H7 (cell line): ENCODE measurements at regions not wholly inside any gene's neighbourhood (a gene's known extent, or its start where the extent isn't known, plus 50 kb on each side); places are given as distances from the start of the nearest gene placed in this dataset.
"Not testable (repeated sequence)": the region's sequence is repeated elsewhere in the genome, so short reads cannot be mapped to it uniquely, and the experiment has no call there.

Source experiments
- DNase-seq: peaks from one replicate; pipeline ENCODE4 v3.0.0; 2012
- H3K27me3 ChIP-seq: 2 replicates; pipeline ENCODE4 v1.6.0; 2011; ENCODE audit warnings: mild to moderate bottlenecking, low read length; ENCODE audit not compliant: control insufficient read depth, insufficient read depth
- H3K36me3 ChIP-seq: replicated peaks from 2 replicates; pipeline ENCODE4 v1.5.1; 2011; ENCODE audit warnings: low read length; ENCODE audit not compliant: control insufficient read depth, insufficient read depth
- H3K4me3 ChIP-seq: 2 replicates; pipeline ENCODE4 v1.5.1; 2011; ENCODE audit warnings: low read depth, mild to moderate bottlenecking, control low read depth, low read length, moderate library complexity; ENCODE audit not compliant: insufficient read depth

- Histone ChIP-seq H3K27me3 (no peaks in the 10 kb centered on the region), H3K36me3 (no peaks in the 10 kb centered on the region), H3K4me3 (no peak overlapping the region)
- no peak for DNase-seq
These were observed 160.8 kb downstream of the CEMIP2 start for GRCh38 chr9:71607461-71607881.

GRCh38 chr9:71604197-71605063 is 163.9 kb downstream of the CEMIP2 start:
- DNase-seq = peak; percentile 46
- H3K4me3 ChIP-seq = no peak overlapping the region
- H3K27me3 ChIP-seq = no peaks in the 10 kb centered on the region

DNA sequence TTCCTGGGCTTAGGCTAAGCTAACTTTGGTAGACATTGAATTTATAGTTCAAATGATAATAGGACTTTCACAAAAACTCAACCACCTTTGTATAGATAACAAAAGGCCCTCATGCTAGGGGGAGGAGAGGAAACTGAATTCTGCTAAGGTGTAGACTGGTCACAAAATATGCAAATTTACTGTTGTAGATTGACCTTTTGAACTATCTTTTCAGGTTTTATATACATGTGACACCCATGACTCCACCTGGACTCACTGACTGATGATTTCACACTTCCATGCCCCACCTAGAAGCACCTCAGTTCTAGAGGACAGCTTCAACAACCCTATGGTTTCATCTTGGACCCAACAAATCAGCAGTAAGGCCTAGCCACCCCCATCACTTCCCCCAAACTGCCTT is 165.7 kb downstream of the CEMIP2 start:
- Histone ChIP-seq H3K4me3 (no peak overlapping the region), H3K36me3 (no peaks in the 10 kb centered on the region), H3K27me3 (no peaks in the 10 kb centered on the region)
- DNase-seq = no peak

More at GRCh38 chr9:71604197-71605063, 163.9 kb downstream of the CEMIP2 start:
- no peaks in the 10 kb centered on the region for H3K36me3 ChIP-seq

DNA sequence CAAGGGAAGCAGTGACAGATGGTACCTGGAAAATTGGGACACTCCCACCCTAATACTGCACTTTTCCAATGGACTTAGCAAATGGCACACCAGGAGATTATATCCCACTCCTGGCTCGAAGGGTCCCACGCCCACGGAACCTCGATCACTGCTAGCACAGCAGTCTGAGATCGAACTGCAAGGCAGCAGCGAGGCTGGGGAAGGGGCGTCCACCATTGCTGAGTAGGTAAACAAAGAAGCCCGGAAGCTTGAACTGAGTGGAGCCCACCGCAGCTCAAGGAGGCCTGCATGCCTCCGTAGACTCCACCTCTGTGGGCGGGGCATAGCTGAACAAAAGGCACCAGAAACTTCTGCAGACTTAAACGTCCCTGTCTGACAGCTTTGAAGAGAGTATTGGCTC is 172.6 kb downstream of the CEMIP2 start:
- not testable (repeated sequence) for H3K36me3 ChIP-seq, H3K27me3 ChIP-seq, H3K4me3 ChIP-seq, DNase-seq

DNA sequence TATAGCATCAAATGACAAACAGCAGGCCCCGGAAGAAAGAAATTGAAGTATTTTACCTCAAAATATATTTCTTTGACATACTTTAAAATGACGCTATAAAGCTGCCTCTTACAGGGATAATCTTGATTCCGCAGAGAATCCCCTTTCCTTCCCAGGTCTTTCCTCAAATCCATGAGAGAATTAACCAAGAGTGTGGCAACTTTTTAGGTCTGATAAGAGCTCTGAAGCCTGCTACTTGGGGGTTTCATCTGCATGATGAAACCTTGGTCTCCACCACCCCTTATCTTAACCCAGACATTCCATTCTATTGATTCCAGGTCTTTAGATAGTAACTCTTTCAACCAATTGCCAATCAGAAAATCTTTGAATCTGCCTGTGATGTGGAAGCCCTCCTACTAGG is 173.8 kb downstream of the CEMIP2 start:
- Histone ChIP-seq H3K36me3 (no peaks in the 10 kb centered on the region), H3K4me3 (no peak overlapping the region), H3K27me3 (no peaks in the 10 kb centered on the region)
- DNase-seq = no peak

DNA sequence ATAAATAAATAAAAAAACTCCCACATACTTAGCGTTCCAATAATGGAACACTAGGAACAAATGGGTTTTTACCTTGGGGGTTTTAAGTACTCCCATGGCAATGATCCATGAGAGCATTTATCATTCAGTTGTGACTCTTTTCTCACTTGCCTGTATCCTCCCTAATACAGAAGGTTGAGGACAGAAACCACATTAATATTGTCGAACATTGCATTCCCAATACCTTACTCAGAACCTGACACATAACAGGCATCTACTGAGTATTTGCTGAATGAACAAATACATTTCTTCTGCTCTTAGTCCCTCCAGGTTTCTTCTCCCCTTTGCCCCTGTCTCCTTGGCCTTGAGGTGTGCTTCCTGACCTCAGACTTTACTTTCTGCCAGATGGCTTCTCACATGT is 175.9 kb downstream of the CEMIP2 start:
- Histone ChIP-seq H3K27me3 (no peaks in the 10 kb centered on the region), H3K4me3 (no peak overlapping the region), H3K36me3 (no peaks in the 10 kb centered on the region)
- DNase-seq = no peak

- no peak for DNase-seq
- Histone ChIP-seq H3K4me3 (no peak overlapping the region), H3K36me3 (no peaks in the 10 kb centered on the region), H3K27me3 (no peaks in the 10 kb centered on the region)
These were observed 178.0 kb downstream of the CEMIP2 start for GRCh38 chr9:71590362-71590761.

- Histone ChIP-seq H3K36me3 (no peaks in the 10 kb centered on the region), H3K4me3 (no peak overlapping the region), H3K27me3 (no peaks in the 10 kb centered on the region)
- DNase-seq = no peak
These were observed 178.7 kb downstream of the CEMIP2 start for GRCh38 chr9:71589612-71590011.

GRCh38 chr9:71587576-71588362 is 180.5 kb downstream of the CEMIP2 start:
- no peak for DNase-seq
- H3K4me3 ChIP-seq = no peak overlapping the region
- H3K27me3 ChIP-seq = no peaks in the 10 kb centered on the region
- H3K36me3 ChIP-seq = no peaks in the 10 kb centered on the region

- no peaks in the 10 kb centered on the region for H3K27me3 ChIP-seq
- no peak overlapping the region for H3K4me3 ChIP-seq
- no peak for DNase-seq
- H3K36me3 ChIP-seq = no peaks in the 10 kb centered on the region
These were observed 184.5 kb downstream of the CEMIP2 start for GRCh38 chr9:71583792-71584191.

DNA sequence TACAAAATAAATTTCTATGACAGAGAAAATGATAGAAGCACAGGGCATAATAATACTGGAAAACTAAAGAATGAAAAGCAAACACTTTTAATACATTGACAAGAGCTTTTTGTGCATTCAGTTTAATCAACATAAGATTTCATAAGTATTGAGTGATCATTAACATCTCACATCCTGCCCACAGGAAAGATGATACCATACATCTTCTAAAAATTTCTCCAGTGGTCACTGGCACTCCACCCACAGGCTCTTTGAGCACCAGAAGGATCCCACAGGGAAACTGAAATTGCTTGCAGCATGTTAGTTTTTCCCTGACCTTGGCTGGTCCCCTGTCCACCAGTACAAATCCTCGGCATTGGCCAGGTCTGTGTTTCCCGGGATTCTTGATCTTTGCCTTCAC is 186.0 kb downstream of the CEMIP2 start:
- no peak for DNase-seq

GRCh38 chr9:71581101-71581500 is 187.2 kb downstream of the CEMIP2 start:
- Histone ChIP-seq H3K36me3 (no peaks in the 10 kb centered on the region), H3K27me3 (no peaks in the 10 kb centered on the region), H3K4me3 (no peak overlapping the region)
- DNase-seq = no peak

More for the DNA sequence above, 186.0 kb downstream of the CEMIP2 start:
- no peaks in the 10 kb centered on the region for H3K27me3 ChIP-seq
- no peak overlapping the region for H3K4me3 ChIP-seq
- no peaks in the 10 kb centered on the region for H3K36me3 ChIP-seq

DNA sequence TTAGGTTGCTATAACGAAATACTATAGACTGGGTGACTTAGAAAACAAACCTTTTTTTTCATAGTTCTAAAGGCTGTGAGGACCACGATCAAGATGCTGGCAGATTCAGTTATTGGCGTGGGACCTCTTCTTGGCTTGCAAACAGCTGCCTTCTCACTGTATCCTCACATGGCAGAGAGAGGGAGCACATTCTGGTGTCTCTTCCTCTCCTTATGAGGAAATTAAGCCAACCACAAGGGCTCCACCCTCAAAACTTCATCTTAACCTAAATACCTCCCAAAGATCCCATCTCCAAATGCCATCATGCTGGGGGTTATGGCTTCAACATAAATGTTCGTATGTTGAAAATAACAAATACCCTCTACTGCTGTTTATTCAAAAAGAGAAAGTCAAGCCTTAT is 197.1 kb downstream of the CEMIP2 start:
- Histone ChIP-seq H3K36me3 (no peaks in the 10 kb centered on the region), H3K4me3 (no peak overlapping the region), H3K27me3 (no peaks in the 10 kb centered on the region)
- DNase-seq = no peak

GRCh38 chr9:71567890-71568289 is 200.4 kb downstream of the CEMIP2 start:
- Histone ChIP-seq H3K4me3 (no peak overlapping the region), H3K27me3 (no peaks in the 10 kb centered on the region), H3K36me3 (no peaks in the 10 kb centered on the region)
- no peak for DNase-seq

DNA sequence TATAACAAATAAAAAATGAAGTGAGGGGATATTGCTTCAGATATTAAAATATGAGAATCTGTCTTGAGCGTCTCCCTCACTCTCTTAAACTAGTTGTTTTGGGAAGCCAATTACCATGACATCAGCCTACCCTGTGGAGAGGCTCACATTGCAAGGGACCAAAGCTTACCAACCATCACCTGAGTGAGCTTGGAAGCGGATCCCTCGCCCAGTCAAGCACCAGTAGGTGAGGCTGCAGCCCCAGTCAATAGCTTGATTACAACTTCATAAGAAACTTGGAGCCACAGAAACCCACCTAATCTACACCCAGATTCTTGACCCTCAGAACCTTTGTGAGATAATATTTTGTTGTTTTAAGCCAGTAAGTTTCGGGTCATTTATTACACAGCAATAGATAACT is 206.2 kb downstream of the CEMIP2 start:
- no peaks in the 10 kb centered on the region for H3K27me3 ChIP-seq
- H3K36me3 ChIP-seq = no peaks in the 10 kb centered on the region
- DNase-seq = peak; percentile 39
- no peak overlapping the region for H3K4me3 ChIP-seq
